ENCODE measurements at regions not wholly inside any gene's neighbourhood (a gene's known extent, or its start where the extent isn't known, plus 50 kb on each side); places are given as distances from the start of the nearest gene placed in this dataset.
A peak's percentile ranks its signal among the peaks of the same experiment; 100 is the strongest.

DNA sequence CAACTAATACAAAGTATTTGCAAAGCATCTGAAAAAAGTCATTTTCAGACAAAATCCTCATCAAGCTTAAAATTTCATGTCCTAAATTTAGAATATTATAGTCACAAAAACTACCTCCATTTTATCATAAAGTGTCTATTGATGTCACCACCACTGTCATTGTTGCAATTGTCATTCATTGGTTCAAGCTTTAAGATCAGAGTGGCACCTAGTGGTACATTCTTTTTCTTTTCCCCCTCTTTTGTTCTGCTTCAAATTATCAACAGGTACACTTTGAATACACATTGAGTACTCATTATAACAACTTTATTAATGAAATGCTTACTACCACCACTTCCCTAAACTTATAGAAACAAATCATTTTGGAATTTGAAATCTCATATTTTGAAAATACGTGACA, 379.8 kb downstream of the SEC23A start:
- POLR2A ChIA-PET, result no interaction called here
- CTCF ChIA-PET, result interaction anchor here (0.7 to 6.5 kb wide), 15 partner anchors 10 to 512 kb away, joined by 3 to 96 read pairs (median 6); no protein-coding TSS in a partner anchor
- DNase-seq (ENCODE audit: low read depth, low spot score), result no peak
- TF ChIP-seq, protein P1, sequence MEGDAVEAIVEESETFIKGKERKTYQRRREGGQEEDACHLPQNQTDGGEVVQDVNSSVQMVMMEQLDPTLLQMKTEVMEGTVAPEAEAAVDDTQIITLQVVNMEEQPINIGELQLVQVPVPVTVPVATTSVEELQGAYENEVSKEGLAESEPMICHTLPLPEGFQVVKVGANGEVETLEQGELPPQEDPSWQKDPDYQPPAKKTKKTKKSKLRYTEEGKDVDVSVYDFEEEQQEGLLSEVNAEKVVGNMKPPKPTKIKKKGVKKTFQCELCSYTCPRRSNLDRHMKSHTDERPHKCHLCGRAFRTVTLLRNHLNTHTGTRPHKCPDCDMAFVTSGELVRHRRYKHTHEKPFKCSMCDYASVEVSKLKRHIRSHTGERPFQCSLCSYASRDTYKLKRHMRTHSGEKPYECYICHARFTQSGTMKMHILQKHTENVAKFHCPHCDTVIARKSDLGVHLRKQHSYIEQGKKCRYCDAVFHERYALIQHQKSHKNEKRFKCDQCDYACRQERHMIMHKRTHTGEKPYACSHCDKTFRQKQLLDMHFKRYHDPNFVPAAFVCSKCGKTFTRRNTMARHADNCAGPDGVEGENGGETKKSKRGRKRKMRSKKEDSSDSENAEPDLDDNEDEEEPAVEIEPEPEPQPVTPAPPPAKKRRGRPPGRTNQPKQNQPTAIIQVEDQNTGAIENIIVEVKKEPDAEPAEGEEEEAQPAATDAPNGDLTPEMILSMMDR (IDR thresholded peaks at IDR 0.05; ENCODE audit: insufficient read depth, low read length, missing control alignments), result no peak
- no peak overlapping the region for H3K4me3 ChIP-seq (ENCODE audit: low read depth, low read length)

DNA sequence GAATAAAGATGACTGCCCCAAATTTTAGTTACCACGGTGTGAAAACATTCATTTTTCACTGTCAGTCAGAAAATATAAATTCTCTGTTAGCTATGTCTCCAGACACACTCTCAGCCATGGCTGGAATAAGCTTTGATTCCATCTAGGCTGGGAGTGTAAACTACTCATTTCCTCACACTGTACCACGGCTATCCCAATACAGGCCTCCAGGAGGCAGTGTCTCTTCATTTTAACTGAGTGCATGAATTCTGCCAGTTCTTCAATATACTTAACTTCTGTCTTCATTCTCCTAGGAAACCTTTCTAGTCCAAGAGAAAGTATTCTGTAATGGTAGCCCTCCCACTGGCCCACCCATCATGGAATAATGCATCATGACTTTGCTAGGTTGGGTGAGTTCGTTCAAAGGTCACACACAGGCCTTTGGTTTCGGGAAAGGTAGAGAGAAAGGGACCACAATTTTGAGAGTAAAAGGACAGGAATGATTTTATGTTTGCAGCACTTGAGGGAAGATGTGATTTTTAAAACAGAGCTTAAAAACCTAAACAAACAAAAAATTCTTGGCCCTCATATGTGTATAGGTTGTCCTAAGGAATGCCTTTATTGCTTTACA, 381.1 kb downstream of the SEC23A start:
- DNase-seq (ENCODE audit: low read depth, low spot score), result no peak
- TF ChIP-seq, protein P1 (IDR thresholded peaks at IDR 0.05; ENCODE audit: insufficient read depth, low read length, missing control alignments), result peak; percentile 72
- no peak overlapping the region for H3K4me3 ChIP-seq (ENCODE audit: low read depth, low read length)
- POLR2A ChIA-PET, result no interaction called here
- CTCF ChIA-PET, result interaction anchor here (0.7 to 6.5 kb wide), 28 partner anchors 9 to 819 kb away, joined by 3 to 96 read pairs (median 4); no protein-coding TSS in a partner anchor

DNA sequence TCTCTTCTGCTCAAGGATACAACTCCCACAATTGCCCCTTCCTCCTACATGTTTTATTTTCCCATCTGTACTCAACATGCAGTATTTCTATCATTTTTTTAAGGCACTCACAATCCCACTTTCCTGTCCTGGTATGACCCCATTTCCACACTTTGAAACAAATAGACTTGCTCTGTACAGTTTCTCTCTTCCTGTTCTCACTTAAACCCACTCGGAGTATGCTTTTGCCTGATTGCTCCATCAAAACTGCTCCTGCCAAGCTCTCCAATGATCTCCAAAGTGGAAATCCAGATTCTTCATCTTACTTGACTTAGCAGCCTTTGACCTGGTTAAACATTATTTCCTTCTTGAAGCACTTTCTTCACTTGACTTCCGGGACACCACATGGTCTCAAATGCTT, 384.5 kb downstream of the SEC23A start:
- no peak for DNase-seq (ENCODE audit: low read depth, low spot score)
- H3K4me3 ChIP-seq (ENCODE audit: low read depth, low read length), result no peak overlapping the region
- ChIA-PET CTCF (interaction anchor here (2.8 kb wide), 1 partner anchor 149 kb away, joined by 13 read pairs; no protein-coding TSS in a partner anchor), POLR2A (no interaction called here)
- TF ChIP-seq, protein P1 (IDR thresholded peaks at IDR 0.05; ENCODE audit: insufficient read depth, low read length, missing control alignments), result no peak

DNA sequence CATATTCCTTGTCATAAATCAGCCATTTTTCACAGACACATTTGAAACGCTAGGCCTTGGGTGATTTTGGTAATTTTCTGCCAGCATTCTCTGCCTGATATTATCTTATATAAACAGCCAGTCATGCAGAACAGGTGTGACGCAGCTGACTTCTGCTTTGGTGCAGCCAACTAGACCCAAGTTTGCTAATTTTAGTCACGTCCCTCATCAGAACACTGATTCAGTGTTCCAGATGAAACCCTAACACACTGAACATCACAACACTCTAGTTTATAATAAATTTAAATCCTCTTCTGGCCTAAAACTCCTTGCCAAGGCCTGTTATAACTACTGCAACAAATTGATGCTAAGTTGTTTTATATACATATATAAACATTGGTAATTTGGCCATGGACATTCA, 386.1 kb downstream of the SEC23A start:
- no peak overlapping the region for H3K4me3 ChIP-seq (ENCODE audit: low read depth, low read length)
- TF ChIP-seq, protein P1 (IDR thresholded peaks at IDR 0.05; ENCODE audit: insufficient read depth, low read length, missing control alignments), result no peak
- CTCF ChIA-PET, result interaction anchor here (2.8 kb wide), 1 partner anchor 151 kb away, joined by 13 read pairs; no protein-coding TSS in a partner anchor
- POLR2A ChIA-PET, result no interaction called here
- no peak for DNase-seq (ENCODE audit: low read depth, low spot score)

DNA sequence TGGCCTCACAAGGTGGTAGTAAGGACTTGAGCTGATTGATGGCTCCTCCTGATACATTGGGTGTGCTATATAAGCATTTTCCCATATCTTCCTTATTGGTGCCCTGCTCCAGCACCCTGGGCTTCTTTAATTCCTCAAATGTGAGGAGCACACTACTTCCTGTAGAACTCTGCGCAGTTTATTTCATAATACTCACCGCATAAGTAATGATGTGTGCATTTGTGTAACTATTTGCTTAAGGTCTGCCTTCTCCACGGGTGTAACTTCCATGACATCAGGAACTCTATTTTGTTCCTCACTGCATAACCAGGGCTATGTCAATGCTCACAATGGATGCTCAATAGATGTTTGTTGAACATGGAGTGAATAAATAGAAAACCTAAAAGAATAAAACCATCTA, 392.2 kb downstream of the SEC23A start:
- ChIA-PET POLR2A (no interaction called here), CTCF (interaction anchor here (2.2 kb wide), 1 partner anchor 10 kb away, joined by 6 read pairs; no protein-coding TSS in a partner anchor)
- DNase-seq (ENCODE audit: low read depth, low spot score), result no peak

DNA sequence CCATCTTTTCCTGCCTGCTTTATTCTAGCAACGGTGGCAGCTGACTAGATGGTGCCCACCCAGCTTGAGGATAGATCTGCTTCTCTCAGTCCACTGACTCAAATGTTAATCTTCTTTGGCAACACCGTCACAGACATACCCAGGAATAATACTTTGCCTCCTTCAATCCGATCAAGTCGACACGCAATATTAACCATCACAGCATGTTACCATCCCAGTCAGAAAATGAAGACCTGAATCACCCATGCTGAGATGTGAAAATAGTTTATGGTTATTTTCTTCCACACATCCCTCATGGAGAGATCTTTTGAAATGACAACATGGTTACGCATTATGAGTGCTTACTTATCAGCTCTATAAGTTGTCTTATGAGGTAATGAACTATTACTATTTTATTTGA, 392.8 kb downstream of the SEC23A start:
- CTCF ChIA-PET, result interaction anchor here (0.9 to 1.1 kb wide), 2 partner anchors 13 to 157 kb away, joined by 3 read pairs; no protein-coding TSS in a partner anchor
- POLR2A ChIA-PET, result no interaction called here
- no peak for DNase-seq (ENCODE audit: low read depth, low spot score)
- H3K4me3 ChIP-seq (ENCODE audit: low read depth, low read length), result no peak overlapping the region
- TF ChIP-seq, protein P1 (IDR thresholded peaks at IDR 0.05; ENCODE audit: insufficient read depth, low read length, missing control alignments), result no peak

More for the DNA sequence above, 392.2 kb downstream of the SEC23A start:
- TF ChIP-seq, protein P1 (IDR thresholded peaks at IDR 0.05; ENCODE audit: insufficient read depth, low read length, missing control alignments), result no peak
- no peak overlapping the region for H3K4me3 ChIP-seq (ENCODE audit: low read depth, low read length)
